A549 (cell line): ENCODE measurements at regions not wholly inside any gene's neighbourhood (a gene's known extent, or its start where the extent isn't known, plus 50 kb on each side); places are given as distances from the start of the nearest gene placed in this dataset.

Source experiments
- ATAC-seq, 2 experiments: fragments of 200-7000 bp in 1 of 2; fragments of >200 bp in 1 of 2; cut with Nextera tagmentation in 1 of 2; cut with Tn5 transposase in 1 of 2; 3 replicates each; pipeline versions ENCODE4 v1.8.0 to v1.9.1; 2018 to 2020; ENCODE audit warnings: mild to moderate bottlenecking in 1 of 2, moderate library complexity in 1 of 2
- CTCF ChIA-PET: fragments of 300-600 bp; sonication (Branson Sonifier 250); formaldehyde crosslinking; extraction: SDS; loops from one replicate; lab custom pipeline; 2021; ENCODE audit warnings: antibody characterized with exemption, inconsistent platforms; lab: Yijun Ruan, JAX
- POLR2A ChIA-PET: fragments of 350-600 bp; formaldehyde crosslinking; extraction: SDS; loops from one replicate; lab custom pipeline; 2021; ENCODE audit warnings: antibody characterized with exemption, inconsistent platforms; lab: Yijun Ruan, JAX
- DNase-seq, 2 experiments: peaks; one replicate each; pipeline versions ENCODE4 v3.0.0 to v3.0.0-alpha.2; 2011 to 2016; ENCODE audit warnings: low read depth in 1 of 2, low spot score in 1 of 2
- FAIRE-seq: peaks from 2 replicates; lab custom pipeline; 2011; peaks lifted over from hg19 to GRCh38; lab: Jason Lieb, UNC
- H3K27ac ChIP-seq, 2 experiments: fragments of >200 bp; sonication (Bioruptor Twin); formaldehyde crosslinking; 3 replicates each; pipeline ENCODE4 v1.5.1; 2016 to 2017
- H3K4me1 ChIP-seq: fragments of >200 bp; sonication (Bioruptor Twin); formaldehyde crosslinking; 3 replicates; pipeline ENCODE4 v1.6.1; 2016
- H3K4me2 ChIP-seq: fragments of >200 bp; sonication (Bioruptor Twin); formaldehyde crosslinking; 3 replicates; pipeline ENCODE4 v1.6.1; 2016
- H3K4me3 ChIP-seq: fragments of >200 bp; sonication (Bioruptor Twin); formaldehyde crosslinking; 3 replicates; pipeline ENCODE4 v1.5.1; 2016
- H3K9me3 ChIP-seq: fragments of >200 bp; sonication (Bioruptor Twin); formaldehyde crosslinking; 3 replicates; pipeline ENCODE4 v1.6.1; 2016
- ATOH8 ChIP-seq: fragments of 250-450 bp; sonication (Bioruptor Pico); IDR thresholded peaks from 2 replicates; pipeline ENCODE4 v1.5.0; 2020; ENCODE audit warnings: low read depth, mild to moderate bottlenecking, moderate library complexity
- BCL3 ChIP-seq: fragments of >200 bp; sonication (Bioruptor Twin); formaldehyde crosslinking; IDR thresholded peaks from 3 replicates; pipeline ENCODE4 v1.6.1; 2016
- BHLHE40 ChIP-seq: IDR thresholded peaks from 2 replicates; pipeline ENCODE4 v1.6.1; 2012; ENCODE audit warnings: low read depth, low read length, inconsistent platforms
- CBX8 ChIP-seq: fragments of 200-600 bp; sonication (generic); IDR thresholded peaks from 2 replicates; pipeline ENCODE4 v1.6.1; 2016
- CEBPB ChIP-seq, 2 experiments: fragments of >200 bp in 1 of 2; sonication (Bioruptor Twin) in 1 of 2; formaldehyde crosslinking in 1 of 2; IDR thresholded peaks; 2 replicates each; pipeline ENCODE4 v1.6.1; 2012 to 2016
- CHD2 ChIP-seq: fragments of 150-350 bp; IDR thresholded peaks from 2 replicates; pipeline ENCODE4 v1.6.1; 2014; ENCODE audit warnings: low read length; ENCODE audit not compliant: partially characterized antibody
- CHD4 ChIP-seq: fragments of 200-600 bp; sonication (generic); IDR thresholded peaks from 2 replicates; pipeline ENCODE4 v1.6.1; 2016; ENCODE audit warnings: antibody characterized with exemption, mild to moderate bottlenecking, borderline replicate concordance
- EHMT2 ChIP-seq: fragments of 200-600 bp; sonication (generic); IDR thresholded peaks from 2 replicates; pipeline ENCODE4 v1.6.1; 2016; ENCODE audit warnings: antibody characterized with exemption, low read depth, mild to moderate bottlenecking, moderate library complexity
- ELK1 ChIP-seq: fragments of 150-350 bp; IDR thresholded peaks from 2 replicates; pipeline ENCODE4 v1.6.1; 2014; ENCODE audit warnings: low read depth, mild to moderate bottlenecking, low read length
- EP300 ChIP-seq, 2 experiments: fragments of >200 bp; sonication (Bioruptor Twin); formaldehyde crosslinking; IDR thresholded peaks; 2 replicates in 1 of 2; 3 replicates in 1 of 2; pipeline ENCODE4 v1.6.1; 2016 to 2017
- ESRRA ChIP-seq: fragments of 150-350 bp; IDR thresholded peaks from 2 replicates; pipeline ENCODE4 v1.6.1; 2014; ENCODE audit warnings: mild to moderate bottlenecking, low read length, borderline replicate concordance
- FOSL2 ChIP-seq, 2 experiments: fragments of 450-650 bp in 1 of 2; fragments of >200 bp in 1 of 2; sonication (Bioruptor Twin) in 1 of 2; formaldehyde crosslinking; IDR thresholded peaks; 2 replicates each; pipeline versions ENCODE4 v1.5.0 to v1.6.1; 2016 to 2020; ENCODE audit warnings: mild to moderate bottlenecking in 1 of 2, moderate library complexity in 1 of 2
- FOXS1 ChIP-seq: fragments of 250-450 bp; sonication (Bioruptor Pico); IDR thresholded peaks from 2 replicates; pipeline ENCODE4 v1.5.0; 2020; ENCODE audit warnings: mild to moderate bottlenecking, moderate library complexity
- GATA3 ChIP-seq: IDR thresholded peaks from 2 replicates; pipeline ENCODE4 v1.6.1; 2012; ENCODE audit warnings: borderline replicate concordance
- HDAC2 ChIP-seq: fragments of 200-600 bp; sonication (generic); IDR thresholded peaks from 2 replicates; pipeline ENCODE4 v1.6.1; 2016
- HES2 ChIP-seq: fragments of >200 bp; sonication (Bioruptor Twin); formaldehyde crosslinking; IDR thresholded peaks from 2 replicates; pipeline ENCODE4 v1.6.1; 2016
- HOXB13 ChIP-seq: fragments of 250-450 bp; sonication (Bioruptor Pico); IDR thresholded peaks from 2 replicates; pipeline ENCODE4 v1.5.0; 2020; ENCODE audit warnings: low read depth, mild to moderate bottlenecking, moderate library complexity
- JUN ChIP-seq, 2 experiments: fragments of >200 bp; sonication (Bioruptor Twin); formaldehyde crosslinking; IDR thresholded peaks; 2 replicates in 1 of 2; 3 replicates in 1 of 2; pipeline ENCODE4 v1.6.1; 2016 to 2017
- MAX ChIP-seq: IDR thresholded peaks from 2 replicates; pipeline ENCODE4 v1.6.1; 2012
- MAZ ChIP-seq: fragments of 150-350 bp; IDR thresholded peaks from 2 replicates; pipeline ENCODE4 v1.6.1; 2014; ENCODE audit warnings: antibody characterized with exemption, low read depth, low read length, borderline replicate concordance
- MYC ChIP-seq: IDR thresholded peaks from 2 replicates; pipeline ENCODE4 v1.6.1; 2012; ENCODE audit warnings: mild to moderate bottlenecking, inconsistent platforms, low read length, improper control_type of control experiment, borderline replicate concordance
- NFE2L2 ChIP-seq: fragments of 150-350 bp; conservative IDR thresholded peaks from 2 replicates; pipeline ENCODE4 v1.6.1; 2014; ENCODE audit warnings: low read length
- NR3C1 ChIP-seq: fragments of >200 bp; sonication (Bioruptor Twin); formaldehyde crosslinking; IDR thresholded peaks from 3 replicates; pipeline ENCODE4 v1.6.1; 2017
- POLR2AphosphoS2 ChIP-seq: conservative IDR thresholded peaks from 2 replicates; pipeline ENCODE4 v1.6.1; 2012; ENCODE audit warnings: low read length, improper control_type of control experiment, inconsistent platforms
- RARB ChIP-seq: fragments of 250-450 bp; sonication (Bioruptor Pico); IDR thresholded peaks from 2 replicates; pipeline ENCODE4 v1.8.0; 2021; ENCODE audit warnings: mild to moderate bottlenecking, moderate library complexity
- RCOR1 ChIP-seq: fragments of 150-350 bp; IDR thresholded peaks from 2 replicates; pipeline ENCODE4 v1.6.1; 2014; ENCODE audit warnings: antibody characterized with exemption, low read length, low read depth
- REST ChIP-seq: fragments of 200-600 bp; sonication (generic); IDR thresholded peaks from 2 replicates; pipeline ENCODE4 v1.6.1; 2016; ENCODE audit warnings: antibody characterized with exemption, mild to moderate bottlenecking, moderate library complexity
- SREBF2 ChIP-seq: fragments of 450-650 bp; IDR thresholded peaks from 2 replicates; pipeline ENCODE4 v1.6.1; 2014; ENCODE audit warnings: mild to moderate bottlenecking, moderate library complexity
- ZC3H11A ChIP-seq: fragments of 450-650 bp; IDR thresholded peaks from 2 replicates; pipeline ENCODE4 v1.6.1; 2014; ENCODE audit warnings: antibody characterized with exemption, mild to moderate bottlenecking
- ZFP36 ChIP-seq: fragments of 450-650 bp; IDR thresholded peaks from 2 replicates; pipeline ENCODE4 v1.6.1; 2014; ENCODE audit warnings: borderline replicate concordance; ENCODE audit not compliant: partially characterized antibody
- WGBS: methylation state at CpG from one replicate; pipeline ENCODE4 v1.1.6; 2017; ENCODE audit errors: missing lambda C conversion rate; 5-methylcytosine and 5-hydroxymethylcytosine counted together

GRCh38 chr11:22472306-22472705 lies 134.1 kb downstream of the SLC17A6 start:
- H3K9me3 ChIP-seq = no peaks in the 10 kb centered on the region
- no peaks in the 10 kb centered on the region for H3K4me1 ChIP-seq
- no peak overlapping the region for H3K4me3 ChIP-seq
- H3K4me2 ChIP-seq = no peak overlapping the region
- no peak overlapping the region for H3K27ac ChIP-seq
- FAIRE-seq = no peak
- ChIA-PET CTCF (no interaction called here), POLR2A (no interaction called here)
- DNase-seq = peak in 1 of 2 experiments; percentile 5
- no peak for TF ChIP-seq HDAC2
- no peak for TF ChIP-seq ESRRA
- TF ChIP-seq FOSL2 (IDR thresholded peaks at IDR 0.05) = no peak
- TF ChIP-seq FOSL2 (CRISPR knock-in tag; IDR thresholded peaks at IDR 0.05) = no peak
- no peak for TF ChIP-seq ZC3H11A
- no peak for TF ChIP-seq EHMT2
- no peak for TF ChIP-seq SREBF2
- TF ChIP-seq ELK1 = no peak
- WGBS = 1% methylated on average over 7 of the region's 7 CpGs
- ATAC-seq = no peak

- H3K27ac ChIP-seq = no peak overlapping the region
- 7% methylated on average over 2 of the region's 2 CpGs for WGBS
- ChIA-PET POLR2A (no interaction called here), CTCF (no interaction called here)
- no peaks in the 10 kb centered on the region for H3K4me1 ChIP-seq
- DNase-seq (no peak), FAIRE-seq (no peak), ATAC-seq (no peak)
- TF ChIP-seq ZFP36 (no peak), NFE2L2 (no peak), HES2 (no peak), CHD2 (no peak), MYC (no peak), ATOH8 (CRISPR knock-in tag) (no peak), CBX8 (no peak), CHD4 (no peak), FOXS1 (CRISPR knock-in tag) (no peak), FOSL2 (IDR thresholded peaks at IDR 0.05) (no peak), FOSL2 (CRISPR knock-in tag; IDR thresholded peaks at IDR 0.05) (no peak), GATA3 (no peak), REST (no peak)
- no peaks in the 10 kb centered on the region for H3K9me3 ChIP-seq
- no peak overlapping the region for H3K4me3 ChIP-seq
- H3K4me2 ChIP-seq = no peak overlapping the region
These were observed 133.2 kb downstream of the SLC17A6 start for GRCh38 chr11:22471385-22471784.

- no peak for ATAC-seq
- Histone ChIP-seq H3K4me2 (no peak overlapping the region), H3K4me1 (no peaks in the 10 kb centered on the region), H3K9me3 (no peaks in the 10 kb centered on the region), H3K27ac (no peak overlapping the region), H3K4me3 (no peak overlapping the region)
- CTCF ChIA-PET = no interaction called here
- WGBS = 30% methylated on average over 2 of the region's 2 CpGs
- DNase-seq = no peak
- FAIRE-seq = no peak
- POLR2A ChIA-PET = no interaction called here
- TF ChIP-seq CBX8 (no peak), RCOR1 (no peak), EHMT2 (no peak), RARB (CRISPR knock-in tag) (no peak), MAX (no peak), CEBPB (IDR thresholded peaks at IDR 0.05) (no peak), BCL3 (no peak), JUN (IDR thresholded peaks at IDR 0.05) (no peak), MAZ (no peak), CHD4 (no peak), POLR2AphosphoS2 (no peak), BHLHE40 (no peak), EP300 (IDR thresholded peaks at IDR 0.05) (no peak), HOXB13 (CRISPR knock-in tag) (no peak), NR3C1 (no peak), ZFP36 (no peak)
These were observed 129.6 kb downstream of the SLC17A6 start for GRCh38 chr11:22467741-22468140.
